Breast epithelium (tissue), 4 donors: ENCODE measurements at regions not wholly inside any gene's neighbourhood (a gene's known extent, or its start where the extent isn't known, plus 50 kb on each side); places are given as distances from the start of the nearest gene placed in this dataset.

Experiments
- DNase-seq, 2 donors: peaks; one replicate each; pipeline ENCODE4 v3.0.0-alpha.2; 2019; ENCODE audit warnings: low spot score in 2 of 2
- H3K27ac ChIP-seq, 2 donors: fragments of 200-600 bp; sonication (generic) in 1 of 2; one replicate each; pipeline ENCODE4 v1.5.1; 2016 to 2019; ENCODE audit warnings: mild to moderate bottlenecking in 1 of 2
- H3K27me3 ChIP-seq, 2 donors: fragments of 200-600 bp; sonication (generic) in 1 of 2; one replicate each; pipeline versions ENCODE4 v1.5.1 to v1.6.0; 2017 to 2019; ENCODE audit warnings: control low read depth in 1 of 2, mild to moderate bottlenecking in 1 of 2
- H3K36me3 ChIP-seq: fragments of 200-600 bp; one replicate; pipeline ENCODE4 v1.5.1; 2019
- H3K4me1 ChIP-seq, 2 donors: fragments of 200-600 bp; sonication (generic); one replicate each; pipeline ENCODE4 v1.5.1; 2016 to 2019; ENCODE audit warnings: control low read depth in 1 of 2
- H3K4me3 ChIP-seq, 3 donors: fragments of 200-600 bp; sonication (generic); 1 replicate in 2 of 3; 2 replicates in 1 of 3; pipeline ENCODE4 v1.5.1; 2016 to 2019; ENCODE audit warnings: mild to moderate bottlenecking in 3 of 3, moderate library complexity in 2 of 3
- H3K9me3 ChIP-seq, 2 donors: fragments of 200-600 bp; sonication (generic) in 1 of 2; one replicate each; pipeline ENCODE4 v1.5.1; 2016 to 2019; ENCODE audit warnings: control low read depth in 1 of 2
- CTCF ChIP-seq, 3 donors: fragments of 450-650 bp; IDR thresholded peaks; one replicate each; pipeline ENCODE4 v1.5.1; 2016 to 2017; ENCODE audit warnings: antibody characterized with exemption in 3 of 3, mild to moderate bottlenecking in 3 of 3, moderate library complexity in 3 of 3
- POLR2A ChIP-seq: fragments of 450-650 bp; IDR thresholded peaks from one replicate; pipeline ENCODE4 v1.6.1; 2016; ENCODE audit warnings: antibody characterized with exemption, mild to moderate bottlenecking, moderate library complexity
- POLR2AphosphoS5 ChIP-seq, 3 donors: sonication (generic); formaldehyde crosslinking; IDR thresholded peaks; one replicate each; pipeline ENCODE4 v1.6.1; 2017; ENCODE audit warnings: antibody characterized with exemption in 3 of 3
- intact Hi-C: fragments of 100-400 bp; cut with DNase I; formaldehyde crosslinking; loops from one replicate; pipeline ENCODE4 v1.15.1; 2023; ENCODE audit warnings: low total_unique reads

- TF ChIP-seq POLR2A (no peak), CTCF (IDR thresholded peaks at IDR 0.05) (no peak), POLR2AphosphoS5 (IDR thresholded peaks at IDR 0.05) (no peak)
- Histone ChIP-seq H3K27ac (no peak overlapping the region), H3K9me3 (no peaks in the 10 kb centered on the region), H3K4me1 (no peaks in the 10 kb centered on the region), H3K27me3 (no peaks in the 10 kb centered on the region), H3K4me3 (no peak overlapping the region), H3K36me3 (no peaks in the 10 kb centered on the region)
- intact Hi-C loops, result no loop called here
- no peak for DNase-seq
Observed at GRCh38 chr1:96240438-96240837, 481.1 kb upstream of the PTBP2 start.

GRCh38 chr1:96253246-96254035 lies 468.1 kb upstream of the PTBP2 start:
- intact Hi-C loops, result no loop called here
- Histone ChIP-seq H3K36me3 (no peaks in the 10 kb centered on the region), H3K4me1 (no peaks in the 10 kb centered on the region), H3K27me3 (no peaks in the 10 kb centered on the region), H3K9me3 (no peaks in the 10 kb centered on the region), H3K27ac (peak overlapping the region in 1 of 2 donors; percentile 83), H3K4me3 (no peak overlapping the region)
- TF ChIP-seq POLR2AphosphoS5 (IDR thresholded peaks at IDR 0.05), result no peak
- no peak for TF ChIP-seq CTCF (IDR thresholded peaks at IDR 0.05)
- TF ChIP-seq POLR2A, result no peak
- no peak for DNase-seq

GRCh38 chr1:96256130-96256790 lies 465.3 kb upstream of the PTBP2 start:
- Histone ChIP-seq H3K36me3 (no peaks in the 10 kb centered on the region), H3K4me1 (no peaks in the 10 kb centered on the region), H3K9me3 (no peaks in the 10 kb centered on the region), H3K4me3 (no peak overlapping the region), H3K27me3 (no peaks in the 10 kb centered on the region), H3K27ac (no peak overlapping the region)
- intact Hi-C loops, result no loop called here
- DNase-seq, result no peak
- TF ChIP-seq POLR2A (no peak), POLR2AphosphoS5 (IDR thresholded peaks at IDR 0.05) (no peak), CTCF (IDR thresholded peaks at IDR 0.05) (no peak)

- Histone ChIP-seq H3K4me1 (no peaks in the 10 kb centered on the region), H3K9me3 (no peaks in the 10 kb centered on the region), H3K27me3 (no peaks in the 10 kb centered on the region), H3K27ac (no peak overlapping the region), H3K4me3 (no peak overlapping the region), H3K36me3 (no peaks in the 10 kb centered on the region)
- no peak for TF ChIP-seq CTCF (IDR thresholded peaks at IDR 0.05)
- no peak for TF ChIP-seq POLR2AphosphoS5 (IDR thresholded peaks at IDR 0.05)
- intact Hi-C loops, result no loop called here
- DNase-seq, result no peak
Observed at GRCh38 chr1:96259399-96259798, 462.2 kb upstream of the PTBP2 start.

- no peak for TF ChIP-seq POLR2AphosphoS5 (IDR thresholded peaks at IDR 0.05)
- no peak for TF ChIP-seq POLR2A
- no peak for TF ChIP-seq CTCF (IDR thresholded peaks at IDR 0.05)
- intact Hi-C loops, result no loop called here
- H3K9me3 ChIP-seq, result peaks cover 11 to 12% of the 10 kb centered on the region in 2 donors
- no peaks in the 10 kb centered on the region for H3K27me3 ChIP-seq
- H3K4me3 ChIP-seq, result no peak overlapping the region
- H3K27ac ChIP-seq, result peak overlapping the region in 1 of 2 donors; percentile 52
- no peaks in the 10 kb centered on the region for H3K36me3 ChIP-seq
- no peaks in the 10 kb centered on the region for H3K4me1 ChIP-seq
- DNase-seq, result no peak
Observed at GRCh38 chr1:96281491-96281890, 440.1 kb upstream of the PTBP2 start.
